ENCODE measurements at regions not wholly inside any gene's neighbourhood (a gene's known extent, or its start where the extent isn't known, plus 50 kb on each side); places are given as distances from the start of the nearest gene placed in this dataset.

DNA sequence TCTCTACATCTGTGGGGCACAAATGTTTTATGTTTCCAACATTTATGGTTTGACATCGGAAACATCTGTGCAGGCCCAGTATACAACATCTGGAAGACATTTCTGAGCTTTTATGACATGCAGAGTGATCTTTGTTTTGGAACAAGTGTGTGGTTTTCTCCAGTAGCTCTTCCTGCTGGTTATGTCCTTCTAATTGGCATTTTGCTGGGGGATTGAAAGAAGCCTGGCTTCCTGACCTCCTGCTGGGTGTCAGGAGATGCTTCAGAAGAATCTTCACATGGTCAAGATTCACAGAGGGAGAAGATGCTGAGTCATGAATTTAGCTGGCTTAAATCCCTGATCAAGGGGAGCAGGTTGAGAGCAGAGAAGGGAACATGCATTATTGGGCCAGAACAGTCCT lies 279.5 kb upstream of the MYOCD start:
- TF ChIP-seq EP300 (IDR thresholded peaks at IDR 0.05; ENCODE audit: borderline replicate concordance in 1 of 2, low read depth in 1 of 2, low read length in 1 of 2) (no peak), SMC3 (IDR thresholded peaks at IDR 0.05; ENCODE audit: low read depth, low read length) (no peak), POLR2AphosphoS5 (IDR thresholded peaks at IDR 0.05; ENCODE audit: low read depth, low read length) (no peak), FOXJ3 (CRISPR knock-in tag; IDR thresholded peaks at IDR 0.05) (no peak)
- TF ChIP-seq, protein P1, sequence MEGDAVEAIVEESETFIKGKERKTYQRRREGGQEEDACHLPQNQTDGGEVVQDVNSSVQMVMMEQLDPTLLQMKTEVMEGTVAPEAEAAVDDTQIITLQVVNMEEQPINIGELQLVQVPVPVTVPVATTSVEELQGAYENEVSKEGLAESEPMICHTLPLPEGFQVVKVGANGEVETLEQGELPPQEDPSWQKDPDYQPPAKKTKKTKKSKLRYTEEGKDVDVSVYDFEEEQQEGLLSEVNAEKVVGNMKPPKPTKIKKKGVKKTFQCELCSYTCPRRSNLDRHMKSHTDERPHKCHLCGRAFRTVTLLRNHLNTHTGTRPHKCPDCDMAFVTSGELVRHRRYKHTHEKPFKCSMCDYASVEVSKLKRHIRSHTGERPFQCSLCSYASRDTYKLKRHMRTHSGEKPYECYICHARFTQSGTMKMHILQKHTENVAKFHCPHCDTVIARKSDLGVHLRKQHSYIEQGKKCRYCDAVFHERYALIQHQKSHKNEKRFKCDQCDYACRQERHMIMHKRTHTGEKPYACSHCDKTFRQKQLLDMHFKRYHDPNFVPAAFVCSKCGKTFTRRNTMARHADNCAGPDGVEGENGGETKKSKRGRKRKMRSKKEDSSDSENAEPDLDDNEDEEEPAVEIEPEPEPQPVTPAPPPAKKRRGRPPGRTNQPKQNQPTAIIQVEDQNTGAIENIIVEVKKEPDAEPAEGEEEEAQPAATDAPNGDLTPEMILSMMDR (IDR thresholded peaks at IDR 0.05) = no peak
- TF ChIP-seq, protein P2, sequence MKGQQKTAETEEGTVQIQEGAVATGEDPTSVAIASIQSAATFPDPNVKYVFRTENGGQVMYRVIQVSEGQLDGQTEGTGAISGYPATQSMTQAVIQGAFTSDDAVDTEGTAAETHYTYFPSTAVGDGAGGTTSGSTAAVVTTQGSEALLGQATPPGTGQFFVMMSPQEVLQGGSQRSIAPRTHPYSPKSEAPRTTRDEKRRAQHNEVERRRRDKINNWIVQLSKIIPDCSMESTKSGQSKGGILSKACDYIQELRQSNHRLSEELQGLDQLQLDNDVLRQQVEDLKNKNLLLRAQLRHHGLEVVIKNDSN (IDR thresholded peaks at IDR 0.05; ENCODE audit: borderline replicate concordance, low read depth) = no peak
- TF ChIP-seq, protein P3, sequence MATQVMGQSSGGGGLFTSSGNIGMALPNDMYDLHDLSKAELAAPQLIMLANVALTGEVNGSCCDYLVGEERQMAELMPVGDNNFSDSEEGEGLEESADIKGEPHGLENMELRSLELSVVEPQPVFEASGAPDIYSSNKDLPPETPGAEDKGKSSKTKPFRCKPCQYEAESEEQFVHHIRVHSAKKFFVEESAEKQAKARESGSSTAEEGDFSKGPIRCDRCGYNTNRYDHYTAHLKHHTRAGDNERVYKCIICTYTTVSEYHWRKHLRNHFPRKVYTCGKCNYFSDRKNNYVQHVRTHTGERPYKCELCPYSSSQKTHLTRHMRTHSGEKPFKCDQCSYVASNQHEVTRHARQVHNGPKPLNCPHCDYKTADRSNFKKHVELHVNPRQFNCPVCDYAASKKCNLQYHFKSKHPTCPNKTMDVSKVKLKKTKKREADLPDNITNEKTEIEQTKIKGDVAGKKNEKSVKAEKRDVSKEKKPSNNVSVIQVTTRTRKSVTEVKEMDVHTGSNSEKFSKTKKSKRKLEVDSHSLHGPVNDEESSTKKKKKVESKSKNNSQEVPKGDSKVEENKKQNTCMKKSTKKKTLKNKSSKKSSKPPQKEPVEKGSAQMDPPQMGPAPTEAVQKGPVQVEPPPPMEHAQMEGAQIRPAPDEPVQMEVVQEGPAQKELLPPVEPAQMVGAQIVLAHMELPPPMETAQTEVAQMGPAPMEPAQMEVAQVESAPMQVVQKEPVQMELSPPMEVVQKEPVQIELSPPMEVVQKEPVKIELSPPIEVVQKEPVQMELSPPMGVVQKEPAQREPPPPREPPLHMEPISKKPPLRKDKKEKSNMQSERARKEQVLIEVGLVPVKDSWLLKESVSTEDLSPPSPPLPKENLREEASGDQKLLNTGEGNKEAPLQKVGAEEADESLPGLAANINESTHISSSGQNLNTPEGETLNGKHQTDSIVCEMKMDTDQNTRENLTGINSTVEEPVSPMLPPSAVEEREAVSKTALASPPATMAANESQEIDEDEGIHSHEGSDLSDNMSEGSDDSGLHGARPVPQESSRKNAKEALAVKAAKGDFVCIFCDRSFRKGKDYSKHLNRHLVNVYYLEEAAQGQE (IDR thresholded peaks at IDR 0.05; ENCODE audit: low read depth, low read length) = no peak

Measured in SK-N-SH (cell line).